GM18498 (cell line): ENCODE measurements at regions not wholly inside any gene's neighbourhood (a gene's known extent, or its start where the extent isn't known, plus 50 kb on each side); places are given as distances from the start of the nearest gene placed in this dataset.

Experiments
- ATAC-seq: cut with Tn5 transposase; IDR thresholded peaks from one replicate; pipeline ENCODE4 v1.9.1; 2021; ENCODE audit warnings: mild to moderate bottlenecking, moderate library complexity; ENCODE audit not compliant: unreplicated experiment

DNA sequence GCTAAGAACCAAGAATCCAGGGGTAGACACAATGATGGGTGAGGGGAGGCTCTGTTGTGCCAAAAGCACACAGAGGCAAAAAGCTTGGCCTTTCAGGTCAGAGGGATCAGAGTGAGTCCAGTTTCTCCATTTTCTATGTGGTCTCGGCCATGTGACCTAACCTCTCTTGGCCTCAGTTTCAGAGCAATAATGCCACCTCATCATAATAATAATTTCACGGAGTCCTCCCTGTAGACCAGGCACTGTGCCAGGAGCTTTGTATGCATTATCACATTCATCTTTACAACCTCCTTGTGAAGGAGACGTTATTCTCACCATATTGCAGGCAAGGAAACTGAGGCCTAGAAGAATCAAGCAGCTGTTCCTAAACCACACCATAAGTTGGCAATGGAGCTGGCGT lies 120.2 kb downstream of the WT1 start:
- no peak for ATAC-seq

DNA sequence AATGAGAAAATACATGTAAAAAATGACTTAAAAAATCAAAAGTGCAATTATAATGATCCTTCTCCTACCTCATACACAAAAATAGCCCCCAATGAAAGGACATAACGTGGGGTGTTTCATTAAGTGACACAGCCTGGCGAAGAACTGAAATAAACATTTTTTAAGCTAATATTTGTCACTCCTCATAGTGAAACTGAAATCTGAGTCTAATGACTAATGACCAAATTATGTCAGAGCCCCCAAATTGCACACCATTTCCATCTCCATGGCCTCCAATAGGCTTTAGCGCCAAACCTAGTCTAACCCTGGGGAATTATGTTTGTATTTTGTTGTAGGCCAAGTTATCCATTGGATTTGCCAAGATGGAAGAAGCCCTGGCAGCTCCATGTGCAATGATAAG lies 119.1 kb downstream of the WT1 start:
- no peak for ATAC-seq

DNA sequence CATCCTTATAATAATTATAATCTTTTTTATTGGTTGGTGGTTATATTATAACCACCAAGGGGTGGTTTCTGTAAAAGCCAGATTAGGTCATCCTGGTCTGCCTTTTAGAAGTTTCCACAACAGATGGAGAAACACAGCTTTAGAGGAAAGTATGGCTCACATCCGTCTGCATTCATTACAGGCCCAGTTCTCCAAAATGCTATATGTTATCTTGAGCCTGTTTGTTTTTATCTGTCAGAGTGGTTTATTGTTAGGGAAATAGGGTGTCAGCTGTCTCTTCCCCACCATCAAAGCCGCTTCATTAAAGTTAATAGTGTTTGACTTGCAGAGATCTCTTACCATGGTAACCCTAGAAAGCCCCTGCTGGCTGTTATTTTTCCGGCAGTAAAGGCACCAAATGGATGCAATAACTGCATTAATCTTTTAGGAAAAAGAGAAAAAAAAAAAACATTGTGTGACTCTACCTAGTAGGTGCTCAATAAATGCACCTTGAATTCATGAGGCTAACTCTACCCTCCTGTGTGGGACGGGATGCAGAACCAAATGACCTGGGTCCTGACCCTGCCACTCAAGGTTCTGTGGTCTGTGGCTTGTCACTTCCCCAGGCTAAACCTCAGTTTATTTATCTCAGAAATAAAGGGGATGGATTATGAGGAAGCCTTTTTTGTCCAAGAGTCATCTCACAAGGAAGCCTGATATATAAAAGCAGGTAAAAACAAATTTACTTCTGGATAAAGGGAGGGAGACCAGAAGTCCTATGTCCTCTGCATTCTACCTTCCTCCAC lies 118.3 kb downstream of the WT1 start:
- ATAC-seq, result no peak

DNA sequence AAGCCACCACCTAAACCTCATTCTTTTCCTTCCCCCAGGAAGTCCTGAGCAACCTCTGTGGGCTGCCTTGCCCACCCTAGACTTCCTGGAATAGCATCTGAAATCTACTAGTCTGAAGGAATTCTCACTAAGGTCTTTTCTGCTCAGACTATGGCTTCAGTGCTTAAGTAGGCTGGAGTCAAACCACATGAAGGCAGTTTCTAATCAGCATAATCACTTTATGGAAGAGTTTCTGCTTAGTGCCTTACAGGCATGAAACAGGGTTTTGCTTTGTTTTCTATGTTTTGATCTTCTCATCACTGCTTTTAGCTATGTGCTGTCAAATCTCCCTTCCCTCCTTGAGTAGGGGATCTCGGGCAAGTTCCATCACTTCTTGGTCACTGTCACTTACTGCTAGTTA lies 117.7 kb downstream of the WT1 start:
- no peak for ATAC-seq

DNA sequence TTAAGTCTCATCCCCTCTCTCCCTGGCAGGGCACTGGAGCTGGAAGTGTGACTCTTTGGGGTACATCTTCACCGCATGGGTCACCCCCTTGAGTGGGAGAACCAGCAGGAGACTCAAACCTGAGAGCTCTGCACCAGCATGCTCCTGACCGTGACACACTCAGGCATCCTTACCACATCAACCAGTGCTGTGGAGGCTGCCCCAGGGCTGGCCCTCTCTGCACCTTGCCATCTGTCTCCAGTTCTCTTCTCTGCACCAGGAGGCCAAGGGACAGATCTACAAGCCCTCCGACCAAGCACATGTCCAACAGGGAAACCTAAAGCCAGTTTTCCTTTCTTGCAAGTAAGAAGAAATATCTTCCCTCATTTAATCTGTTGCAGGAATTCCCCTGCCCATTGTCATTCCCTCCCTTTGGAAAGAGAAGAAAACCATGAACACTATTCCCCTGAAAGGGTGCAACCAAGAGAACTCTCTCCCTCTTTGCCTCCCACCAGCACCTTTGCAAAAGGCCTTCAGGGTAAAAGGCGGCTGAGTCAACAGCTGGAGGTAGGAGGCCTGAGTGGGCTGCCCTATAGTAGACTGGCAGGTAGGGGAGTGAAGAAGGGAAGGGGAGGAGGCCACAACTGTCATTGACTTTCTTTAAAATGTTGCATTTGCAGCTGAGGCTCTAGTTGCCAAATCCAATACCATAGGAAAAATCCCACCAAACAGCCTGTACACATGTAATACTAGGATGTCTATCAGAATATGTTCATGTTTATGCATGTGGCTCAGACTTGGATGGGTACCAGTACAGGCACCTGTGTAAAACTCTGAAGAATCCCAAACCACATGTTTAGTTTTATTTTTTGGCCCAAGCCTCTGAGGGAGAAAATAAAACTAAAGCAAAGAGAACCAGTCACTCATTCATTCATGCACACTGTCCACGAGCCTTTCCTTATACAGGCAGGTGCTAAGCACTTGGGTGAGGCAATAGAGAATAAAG lies 117.0 kb downstream of the WT1 start:
- no peak for ATAC-seq

DNA sequence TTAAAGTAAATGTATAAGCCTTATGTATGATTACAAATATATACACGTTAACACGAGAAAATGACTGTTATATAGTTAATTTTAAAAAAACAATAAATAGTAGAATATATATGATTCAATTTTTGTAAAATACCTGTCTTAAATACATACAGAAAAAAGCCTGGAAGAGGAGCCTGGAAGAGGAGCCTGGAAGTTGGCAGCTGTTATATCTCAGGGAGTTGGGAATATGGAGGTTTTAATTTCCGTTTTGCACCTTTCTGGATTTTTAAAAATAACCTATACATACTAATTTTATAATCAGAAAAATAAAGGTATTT lies 111.6 kb downstream of the WT1 start:
- no peak for ATAC-seq

DNA sequence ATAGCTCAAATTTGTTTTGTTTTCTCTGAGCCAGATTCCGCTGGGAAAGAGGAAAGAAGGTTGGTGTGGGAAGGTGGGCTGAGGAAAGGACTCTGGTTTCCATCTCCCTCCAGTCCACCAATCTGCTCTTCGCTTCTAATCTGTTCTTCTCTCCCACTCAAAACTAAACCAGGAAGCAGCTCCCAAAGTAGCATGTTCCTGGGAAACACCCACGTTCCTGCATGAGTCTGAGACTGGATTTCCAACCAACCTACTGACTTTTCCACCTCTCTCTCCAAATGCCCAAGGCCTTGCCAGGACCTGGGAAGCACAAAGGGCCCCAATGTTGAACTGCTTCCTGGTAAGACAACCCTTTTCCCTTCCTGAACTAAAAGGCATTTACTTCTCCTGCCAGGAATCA lies 110.2 kb downstream of the WT1 start:
- ATAC-seq, result no peak

DNA sequence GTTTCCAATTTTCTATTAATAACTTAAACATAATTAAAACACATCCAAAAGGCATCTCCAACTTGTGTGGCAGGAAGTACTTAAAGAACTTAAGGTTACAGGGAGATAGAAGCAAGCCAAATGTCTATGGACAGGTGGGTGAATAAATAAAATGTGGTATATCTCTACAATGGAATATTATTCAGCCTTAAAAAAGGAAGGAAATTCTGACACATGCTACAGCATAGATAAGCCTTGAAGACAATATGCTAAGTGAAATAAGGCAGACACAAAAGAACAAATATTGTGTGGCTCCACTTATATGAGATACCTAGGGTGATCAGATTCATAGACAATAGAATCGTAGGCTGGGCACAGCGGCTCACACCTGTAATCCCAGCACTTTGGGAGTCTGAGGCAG lies 109.6 kb downstream of the WT1 start:
- no peak for ATAC-seq

DNA sequence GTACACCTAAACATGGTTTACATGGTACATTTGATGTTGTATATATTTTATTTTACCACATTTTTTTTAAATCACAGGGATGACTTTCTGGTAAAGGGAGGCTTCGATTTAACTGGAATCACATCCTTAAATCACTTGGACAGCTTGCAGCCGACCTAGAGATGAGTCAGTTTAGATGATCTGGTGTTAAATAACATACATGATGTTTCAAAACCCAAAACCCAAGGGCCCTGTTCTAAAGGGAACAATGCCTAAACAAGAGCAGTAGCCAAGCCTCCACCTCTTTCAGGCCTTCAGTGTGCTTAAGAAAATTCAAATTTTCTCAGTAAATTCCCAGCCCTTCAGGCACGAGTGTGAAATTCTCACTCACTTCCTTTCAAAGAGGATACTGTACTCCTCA lies 108.8 kb downstream of the WT1 start:
- no peak for ATAC-seq

DNA sequence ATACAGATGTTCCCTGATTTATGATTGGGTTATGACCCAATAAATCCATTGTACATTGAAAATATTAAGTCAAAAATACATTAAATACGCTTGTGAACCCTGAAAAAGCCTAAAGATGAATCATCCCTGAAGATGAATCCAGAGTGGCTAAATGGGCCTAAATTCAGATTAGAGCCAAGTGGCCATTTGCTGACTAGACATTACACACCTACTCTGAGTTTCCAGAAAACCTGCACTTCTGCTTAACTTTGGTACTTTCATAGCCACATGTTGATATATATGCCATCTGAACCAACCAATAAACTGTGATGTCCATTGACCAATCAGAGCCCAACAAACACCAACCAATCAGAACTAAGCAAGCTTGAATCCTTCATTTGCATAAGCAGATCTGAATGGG lies 106.9 kb downstream of the WT1 start:
- no peak for ATAC-seq

DNA sequence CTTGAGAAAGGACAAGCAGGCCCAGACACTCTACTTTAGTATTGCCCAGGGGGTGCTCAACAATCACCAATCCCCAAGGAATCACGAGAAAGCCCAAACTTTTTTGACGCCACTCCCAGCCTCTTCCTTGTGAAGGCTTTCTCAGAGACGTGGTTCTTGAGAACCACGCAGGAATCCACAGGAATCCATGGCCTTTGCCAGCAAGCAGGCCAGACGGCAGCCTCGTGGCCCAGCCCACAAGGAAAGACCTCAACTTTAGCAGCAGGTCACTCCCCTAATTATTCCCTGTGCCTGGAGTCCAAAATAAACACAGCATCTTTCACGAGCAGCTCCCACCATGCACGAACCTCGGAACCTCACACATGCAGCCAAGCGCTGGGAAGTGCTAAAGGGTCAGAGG lies 104.2 kb downstream of the WT1 start:
- no peak for ATAC-seq

DNA sequence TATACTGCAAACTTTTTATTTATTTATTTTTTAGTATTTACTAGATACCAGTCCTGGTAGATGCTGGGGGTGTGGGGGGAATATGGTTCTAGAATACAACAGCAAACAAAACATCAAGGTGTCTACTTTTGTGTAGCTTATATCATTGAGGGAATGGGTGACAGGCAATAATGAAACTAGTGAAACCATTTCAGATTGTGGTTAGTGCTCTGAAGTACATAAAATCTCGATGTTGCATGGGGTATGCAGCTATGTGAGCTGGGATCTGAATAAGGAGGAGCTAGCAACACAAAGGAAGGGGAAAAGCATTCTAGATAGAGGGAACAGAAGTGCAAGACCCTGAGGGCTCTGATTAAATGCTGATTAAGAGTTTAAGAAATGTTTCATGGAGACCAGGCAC lies 103.5 kb downstream of the WT1 start:
- no peak for ATAC-seq

DNA sequence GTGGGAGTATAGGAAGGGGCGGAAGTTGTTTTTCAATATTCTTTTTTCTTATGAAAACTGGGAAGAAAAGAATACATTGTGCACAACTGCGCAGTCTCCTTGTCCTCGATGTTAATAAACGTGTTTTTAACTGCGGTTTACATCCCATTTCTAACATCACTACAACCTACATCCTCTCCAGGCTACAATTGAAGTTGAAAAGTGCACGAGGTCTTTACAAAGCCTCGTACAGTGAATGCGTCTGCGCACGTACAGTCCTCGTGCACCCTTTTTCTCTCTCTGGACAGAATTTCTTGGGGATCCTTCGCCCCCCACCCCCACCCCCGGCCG lies 102.4 kb downstream of the WT1 start:
- ATAC-seq, result no peak

DNA sequence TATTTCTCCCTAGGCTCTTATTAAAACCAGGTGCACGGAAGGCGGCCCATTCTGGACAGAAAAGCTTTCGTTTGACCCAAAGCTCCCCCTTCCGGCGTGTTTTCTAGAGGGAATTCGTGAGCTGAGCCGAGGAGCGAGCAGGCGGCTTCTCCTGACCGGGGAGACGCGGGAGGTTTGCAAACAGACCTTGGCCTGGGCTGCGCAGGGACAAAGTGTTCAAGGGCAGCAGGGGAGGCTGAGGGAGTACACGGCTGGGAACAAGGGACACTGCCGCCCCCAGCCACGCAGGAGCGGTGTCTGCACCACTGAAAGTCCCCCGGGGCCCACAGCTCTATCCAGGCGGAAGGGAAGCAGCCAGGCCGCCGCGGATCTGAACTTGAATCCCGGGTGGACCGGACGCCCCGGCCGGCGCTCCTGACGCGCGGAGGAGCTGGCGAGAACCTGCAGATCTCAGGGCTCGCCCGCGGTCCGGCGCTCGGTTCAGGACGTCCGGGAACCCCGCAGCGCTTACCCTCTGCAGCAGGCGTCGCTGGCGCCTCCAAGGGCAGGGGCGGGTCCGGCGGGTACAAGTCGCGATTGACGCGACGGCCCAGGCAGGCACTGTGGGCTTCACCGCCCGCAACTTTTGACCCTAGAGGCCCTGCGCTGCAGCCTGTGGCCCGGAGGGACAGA lies 101.9 kb downstream of the WT1 start:
- ATAC-seq, result no peak

DNA sequence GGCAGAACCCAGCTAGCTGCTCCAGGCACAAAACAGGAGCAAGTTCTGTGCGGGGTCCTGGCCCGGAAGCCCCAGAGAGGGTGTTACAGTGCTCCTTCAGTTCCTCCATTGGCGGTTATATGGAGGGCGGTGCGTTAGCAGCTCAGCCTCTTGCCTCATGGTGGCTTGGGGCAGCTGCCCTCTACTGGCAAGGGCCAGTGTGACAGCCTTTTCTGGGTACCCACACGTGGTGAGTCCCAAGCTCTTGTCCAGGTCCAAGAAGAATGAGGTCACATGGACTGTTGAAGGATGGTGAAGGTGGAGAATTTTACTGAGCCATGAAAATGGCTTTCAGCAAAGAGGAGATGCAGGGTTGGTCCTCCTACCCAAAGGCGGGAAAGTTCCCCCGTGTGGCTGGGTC lies 100.5 kb downstream of the WT1 start:
- no peak for ATAC-seq
